Panc1 (cell line): ENCODE measurements at regions not wholly inside any gene's neighbourhood (a gene's known extent, or its start where the extent isn't known, plus 50 kb on each side); places are given as distances from the start of the nearest gene placed in this dataset.

Experiments used
- ATAC-seq: fragments of 200-7000 bp; cut with Tn5 transposase; 2 replicates; pipeline ENCODE4 v1.9.1; 2020; ENCODE audit warnings: mild to moderate bottlenecking, moderate library complexity
- BruUV-seq: library from RNA; stranded (reverse); fragments of 400-500 nt; replicated peaks from 2 replicates; lab custom pipeline; 2021; lab: Mats Ljungman, UMichigan
- CTCF ChIA-PET: fragments of 300-600 bp; sonication (Branson Sonifier 250); formaldehyde crosslinking; loops from one replicate; lab custom pipeline; 2022; ENCODE audit warnings: antibody characterized with exemption; lab: Charles Lee
- POLR2A ChIA-PET: fragments of 300-600 bp; sonication (Branson Sonifier 250); formaldehyde crosslinking; loops from one replicate; lab custom pipeline; 2022; ENCODE audit warnings: antibody characterized with exemption; lab: Charles Lee
- DNase-seq: peaks from one replicate; pipeline ENCODE4 v3.0.0-alpha.2; 2010; ENCODE audit warnings: low read depth, low spot score
- H3K27ac ChIP-seq: 2 replicates; pipeline ENCODE4 v1.5.1; 2011; ENCODE audit warnings: mild to moderate bottlenecking, low read length, inconsistent platforms
- H3K27me3 ChIP-seq: fragments of 200-500 bp; sonication (Bioruptor generic); 2 replicates; pipeline ENCODE4 v1.6.0; 2014; ENCODE audit warnings: low read length, inconsistent platforms; ENCODE audit not compliant: control insufficient read depth, insufficient read depth
- H3K36me3 ChIP-seq: fragments of 200-500 bp; sonication (Bioruptor generic); 2 replicates; pipeline ENCODE4 v1.5.1; 2014; ENCODE audit warnings: inconsistent platforms, mild to moderate bottlenecking, low read length, moderate library complexity; ENCODE audit not compliant: control insufficient read depth, insufficient read depth
- H3K4me1 ChIP-seq: 2 replicates; pipeline ENCODE4 v1.5.1; 2011; ENCODE audit warnings: inconsistent platforms, mild to moderate bottlenecking, low read length, moderate library complexity; ENCODE audit not compliant: control insufficient read depth, insufficient read depth
- H3K4me3 ChIP-seq, 2 experiments: 2 replicates each; pipeline ENCODE4 v1.5.1; 2011 to 2012; ENCODE audit warnings: low read depth in 2 of 2, low read length in 2 of 2, mild to moderate bottlenecking in 2 of 2, inconsistent platforms in 1 of 2, moderate library complexity in 1 of 2
- H3K9me3 ChIP-seq: fragments of 200-500 bp; sonication (Bioruptor generic); 2 replicates; pipeline ENCODE4 v1.5.1; 2014; ENCODE audit warnings: low read depth, mild to moderate bottlenecking, inconsistent platforms, low read length, moderate library complexity; ENCODE audit not compliant: control insufficient read depth, insufficient read depth
- POLR2AphosphoS5 ChIP-seq: IDR thresholded peaks from 2 replicates; pipeline ENCODE4 v1.6.1; 2012; ENCODE audit warnings: mild to moderate bottlenecking, low read depth, low read length, moderate library complexity
- SIN3A ChIP-seq: IDR thresholded peaks from 2 replicates; pipeline ENCODE4 v1.6.1; 2012; ENCODE audit warnings: low read depth, mild to moderate bottlenecking, low read length, moderate library complexity, borderline replicate concordance; ENCODE audit not compliant: insufficient read depth
- TCF7L2 ChIP-seq: IDR thresholded peaks from 2 replicates; pipeline ENCODE4 v1.6.1; 2011; ENCODE audit warnings: mild to moderate bottlenecking, low read depth, low read length, inconsistent platforms
- in situ Hi-C: cut with HindIII; loops from 2 replicates; pipeline ENCODE4 v1.10.0; 2016; ENCODE audit warnings: low sequenced_read_pairs, low pct_unique_long_range_greater_than_20kb
- intact Hi-C: fragments of 100-400 bp; cut with micrococcal nuclease; formaldehyde crosslinking; loops from one replicate; pipeline ENCODE4 v1.10.0; 2022; ENCODE audit not compliant: unreplicated experiment
- TF ChIP-seq, protein P1 (sequence below): fragments of 450-650 bp; IDR thresholded peaks from 2 replicates; pipeline ENCODE4 v1.5.1; 2017; ENCODE audit warnings: mild to moderate bottlenecking
- TF ChIP-seq, protein P2 (sequence below), 2 experiments: IDR thresholded peaks; 2 replicates each; pipeline ENCODE4 v1.6.1; 2011 to 2012; ENCODE audit warnings: low read depth in 2 of 2, control low read depth in 1 of 2, low read length in 1 of 2, mild to moderate bottlenecking in 1 of 2, moderate library complexity in 1 of 2; ENCODE audit not compliant: insufficient read depth in 1 of 2

DNA sequence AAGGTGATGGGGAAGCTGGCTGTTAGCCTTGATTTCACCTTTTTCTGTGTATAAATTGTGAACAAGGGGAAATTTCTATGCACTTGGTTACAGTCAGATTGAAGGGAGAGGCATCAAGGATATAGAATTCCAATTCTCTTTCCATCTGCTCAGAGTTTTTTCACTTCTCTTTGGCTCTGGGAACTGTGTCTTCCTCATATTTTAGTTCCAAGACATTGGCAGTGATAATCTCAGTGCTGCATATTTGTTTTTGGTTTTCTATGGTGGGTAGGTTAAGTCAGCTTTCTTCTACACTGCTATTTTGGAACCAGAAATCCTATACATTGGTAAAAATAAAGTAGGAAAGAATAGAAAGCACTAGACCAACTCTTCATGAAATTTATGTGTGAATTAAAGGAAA, 569.6 kb upstream of the CXADR start:
- POLR2A ChIA-PET = no interaction called here
- Histone ChIP-seq H3K4me1 (no peaks in the 10 kb centered on the region), H3K36me3 (no peaks in the 10 kb centered on the region), H3K4me3 (no peak overlapping the region), H3K27ac (no peak overlapping the region), H3K9me3 (no peaks in the 10 kb centered on the region), H3K27me3 (no peaks in the 10 kb centered on the region)
- intact Hi-C loops = no loop called here
- CTCF ChIA-PET = no interaction called here
- in situ Hi-C loops = no loop called here
- TF ChIP-seq, protein P1, sequence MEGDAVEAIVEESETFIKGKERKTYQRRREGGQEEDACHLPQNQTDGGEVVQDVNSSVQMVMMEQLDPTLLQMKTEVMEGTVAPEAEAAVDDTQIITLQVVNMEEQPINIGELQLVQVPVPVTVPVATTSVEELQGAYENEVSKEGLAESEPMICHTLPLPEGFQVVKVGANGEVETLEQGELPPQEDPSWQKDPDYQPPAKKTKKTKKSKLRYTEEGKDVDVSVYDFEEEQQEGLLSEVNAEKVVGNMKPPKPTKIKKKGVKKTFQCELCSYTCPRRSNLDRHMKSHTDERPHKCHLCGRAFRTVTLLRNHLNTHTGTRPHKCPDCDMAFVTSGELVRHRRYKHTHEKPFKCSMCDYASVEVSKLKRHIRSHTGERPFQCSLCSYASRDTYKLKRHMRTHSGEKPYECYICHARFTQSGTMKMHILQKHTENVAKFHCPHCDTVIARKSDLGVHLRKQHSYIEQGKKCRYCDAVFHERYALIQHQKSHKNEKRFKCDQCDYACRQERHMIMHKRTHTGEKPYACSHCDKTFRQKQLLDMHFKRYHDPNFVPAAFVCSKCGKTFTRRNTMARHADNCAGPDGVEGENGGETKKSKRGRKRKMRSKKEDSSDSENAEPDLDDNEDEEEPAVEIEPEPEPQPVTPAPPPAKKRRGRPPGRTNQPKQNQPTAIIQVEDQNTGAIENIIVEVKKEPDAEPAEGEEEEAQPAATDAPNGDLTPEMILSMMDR = no peak
- TF ChIP-seq POLR2AphosphoS5 (no peak), SIN3A (no peak), TCF7L2 (no peak)
- TF ChIP-seq, protein P2, sequence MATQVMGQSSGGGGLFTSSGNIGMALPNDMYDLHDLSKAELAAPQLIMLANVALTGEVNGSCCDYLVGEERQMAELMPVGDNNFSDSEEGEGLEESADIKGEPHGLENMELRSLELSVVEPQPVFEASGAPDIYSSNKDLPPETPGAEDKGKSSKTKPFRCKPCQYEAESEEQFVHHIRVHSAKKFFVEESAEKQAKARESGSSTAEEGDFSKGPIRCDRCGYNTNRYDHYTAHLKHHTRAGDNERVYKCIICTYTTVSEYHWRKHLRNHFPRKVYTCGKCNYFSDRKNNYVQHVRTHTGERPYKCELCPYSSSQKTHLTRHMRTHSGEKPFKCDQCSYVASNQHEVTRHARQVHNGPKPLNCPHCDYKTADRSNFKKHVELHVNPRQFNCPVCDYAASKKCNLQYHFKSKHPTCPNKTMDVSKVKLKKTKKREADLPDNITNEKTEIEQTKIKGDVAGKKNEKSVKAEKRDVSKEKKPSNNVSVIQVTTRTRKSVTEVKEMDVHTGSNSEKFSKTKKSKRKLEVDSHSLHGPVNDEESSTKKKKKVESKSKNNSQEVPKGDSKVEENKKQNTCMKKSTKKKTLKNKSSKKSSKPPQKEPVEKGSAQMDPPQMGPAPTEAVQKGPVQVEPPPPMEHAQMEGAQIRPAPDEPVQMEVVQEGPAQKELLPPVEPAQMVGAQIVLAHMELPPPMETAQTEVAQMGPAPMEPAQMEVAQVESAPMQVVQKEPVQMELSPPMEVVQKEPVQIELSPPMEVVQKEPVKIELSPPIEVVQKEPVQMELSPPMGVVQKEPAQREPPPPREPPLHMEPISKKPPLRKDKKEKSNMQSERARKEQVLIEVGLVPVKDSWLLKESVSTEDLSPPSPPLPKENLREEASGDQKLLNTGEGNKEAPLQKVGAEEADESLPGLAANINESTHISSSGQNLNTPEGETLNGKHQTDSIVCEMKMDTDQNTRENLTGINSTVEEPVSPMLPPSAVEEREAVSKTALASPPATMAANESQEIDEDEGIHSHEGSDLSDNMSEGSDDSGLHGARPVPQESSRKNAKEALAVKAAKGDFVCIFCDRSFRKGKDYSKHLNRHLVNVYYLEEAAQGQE (IDR thresholded peaks at IDR 0.05; ENCODE audit: insufficient read depth in 1 of 2, low read depth in 2 of 2, low read length in 1 of 2) = no peak
- BruUV-seq = no TSS peak
- DNase-seq (no peak), ATAC-seq (no peak)

DNA sequence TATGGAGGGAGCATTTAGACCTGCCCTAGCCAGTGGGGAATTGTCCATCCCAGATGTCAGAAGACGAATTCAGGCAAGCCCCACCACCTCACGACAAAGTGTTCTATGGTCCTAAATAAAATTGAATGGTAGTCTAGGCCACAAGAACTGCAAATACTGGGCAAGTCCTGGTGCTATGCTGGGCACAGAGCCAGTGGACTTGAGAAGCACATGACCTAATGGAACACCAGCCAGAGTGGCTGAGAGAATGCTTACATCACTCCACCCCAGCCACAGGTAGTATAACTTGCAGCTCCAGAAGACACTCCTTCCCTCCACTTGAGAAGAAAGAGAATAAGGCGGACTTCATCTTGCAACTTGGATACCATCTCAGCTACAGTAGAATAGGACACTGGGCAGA, 567.3 kb upstream of the CXADR start:
- ChIA-PET POLR2A (no interaction called here), CTCF (no interaction called here)
- BruUV-seq = no TSS peak
- TF ChIP-seq, protein P2 (IDR thresholded peaks at IDR 0.05; ENCODE audit: insufficient read depth in 1 of 2, low read depth in 2 of 2, low read length in 1 of 2) = no peak
- TF ChIP-seq TCF7L2 (no peak), SIN3A (no peak), POLR2AphosphoS5 (no peak)
- TF ChIP-seq, protein P1 = no peak
- Histone ChIP-seq H3K27ac (no peak overlapping the region), H3K4me1 (no peaks in the 10 kb centered on the region), H3K27me3 (no peaks in the 10 kb centered on the region), H3K4me3 (no peak overlapping the region), H3K36me3 (no peaks in the 10 kb centered on the region), H3K9me3 (no peaks in the 10 kb centered on the region)
- ATAC-seq = no peak
- no peak for DNase-seq
- intact Hi-C loops = no loop called here
- in situ Hi-C loops = no loop called here
